Fibroblast of pulmonary artery (primary cell): ENCODE measurements at regions not wholly inside any gene's neighbourhood (a gene's known extent, or its start where the extent isn't known, plus 50 kb on each side); places are given as distances from the start of the nearest gene placed in this dataset.
"Not testable (repeated sequence)": the region's sequence is repeated elsewhere in the genome, so short reads cannot be mapped to it uniquely, and the experiment has no call there.

ENCODE experiments used
- DNase-seq: peaks from one replicate; pipeline ENCODE4 v3.0.0-alpha.2; 2010; ENCODE audit warnings: low read depth
- H3K4me3 ChIP-seq: replicated peaks from 2 replicates; pipeline ENCODE4 v1.5.1; 2011; ENCODE audit warnings: low read depth, mild to moderate bottlenecking, control low read depth, low read length, moderate library complexity
- CTCF ChIP-seq: IDR thresholded peaks from 2 replicates; pipeline ENCODE4 v1.5.1; 2011; ENCODE audit warnings: mild to moderate bottlenecking, control low read depth, low read length, inconsistent platforms; ENCODE audit errors: missing control alignments

- DNase-seq = no peak
- no peak for TF ChIP-seq CTCF
- no peak overlapping the region for H3K4me3 ChIP-seq
Measured at GRCh38 chr1:116185161-116185701, 74.0 kb downstream of the MAB21L3 start.

GRCh38 chr1:116189481-116189880 is 78.3 kb downstream of the MAB21L3 start:
- TF ChIP-seq CTCF = no peak
- no peak for DNase-seq
- H3K4me3 ChIP-seq = no peak overlapping the region

- no peak overlapping the region for H3K4me3 ChIP-seq
- no peak for TF ChIP-seq CTCF
- no peak for DNase-seq
Measured at GRCh38 chr1:116191294-116191693, 80.1 kb downstream of the MAB21L3 start.

GRCh38 chr1:116193768-116194167 is 82.6 kb downstream of the MAB21L3 start:
- TF ChIP-seq CTCF = no peak
- no peak overlapping the region for H3K4me3 ChIP-seq
- no peak for DNase-seq

GRCh38 chr1:116194568-116194967 is 83.4 kb downstream of the MAB21L3 start:
- no peak for TF ChIP-seq CTCF
- DNase-seq = no peak
- no peak overlapping the region for H3K4me3 ChIP-seq

GRCh38 chr1:116195077-116195868 is 84.1 kb downstream of the MAB21L3 start:
- DNase-seq = no peak
- no peak overlapping the region for H3K4me3 ChIP-seq
- TF ChIP-seq CTCF = no peak

- not testable (repeated sequence) for DNase-seq, H3K4me3 ChIP-seq
Measured at GRCh38 chr1:116200343-116200742, 89.1 kb downstream of the MAB21L3 start.
